ENCODE measurements at regions not wholly inside any gene's neighbourhood (a gene's known extent, or its start where the extent isn't known, plus 50 kb on each side); places are given as distances from the start of the nearest gene placed in this dataset.

DNA sequence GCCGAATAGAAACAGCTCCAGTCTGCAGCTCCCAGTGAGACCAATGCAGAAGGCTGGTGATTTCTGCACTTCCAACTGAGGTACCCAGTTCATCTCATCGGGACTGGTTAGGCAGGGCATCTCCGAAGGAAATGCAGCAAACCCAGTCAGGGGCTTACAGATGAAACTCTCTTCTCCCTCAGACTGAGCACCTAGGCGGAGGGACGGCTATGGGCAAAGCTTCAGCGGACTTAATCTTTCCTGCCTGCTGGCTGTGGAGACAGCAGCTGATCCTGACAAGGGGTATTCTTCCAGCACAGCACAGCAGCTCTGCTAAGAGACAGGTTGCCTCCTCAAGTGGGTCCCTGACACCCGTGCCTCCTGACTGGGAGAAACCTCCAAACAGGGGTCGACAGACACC is 330.9 kb downstream of the DNAH5 start:
- Mint-ChIP-seq H3K27me3 (no peaks in the 10 kb centered on the region), H3K27ac (no peak overlapping the region), H3K4me1 (no peaks in the 10 kb centered on the region), H3K4me3 (no peak overlapping the region), H3K36me3 (no peaks in the 10 kb centered on the region), H3K9me3 (peaks cover 21 to 23% (median 22%) of the 10 kb centered on the region in 3 donors)
- no peaks in the 10 kb centered on the region for H3K9me3 ChIP-seq
- no peaks in the 10 kb centered on the region for H3K36me3 ChIP-seq (ENCODE audit: control insufficient read depth in 2 of 2, extremely low read depth in 1 of 2, insufficient read depth in 1 of 2, low read length in 1 of 2)
- H3K27ac ChIP-seq (ENCODE audit: low read length) = no peak overlapping the region
- DNase-seq (no peak), ATAC-seq (replicated peaks in 1 of 4) (no peak)
- WGBS (ENCODE audit: insufficient coverage) = 90% methylated on average over 6 of the region's 8 CpGs
- H3K4me3 ChIP-seq (ENCODE audit: control insufficient read depth in 1 of 2, extremely low read depth in 1 of 2, low read length in 1 of 2) = no peak overlapping the region
- no peaks in the 10 kb centered on the region for H3K27me3 ChIP-seq (replicated peaks in 1 of 2; ENCODE audit: control insufficient read depth in 2 of 2, extremely low read depth in 1 of 2, insufficient read depth in 2 of 2, low read length in 1 of 2)
- ChIA-PET POLR2A (no interaction called here), CTCF (no interaction called here)
- no peaks in the 10 kb centered on the region for H3K4me1 ChIP-seq (ENCODE audit: control insufficient read depth in 1 of 2, extremely low read depth in 1 of 2, insufficient read depth in 2 of 2, low read length in 2 of 2)

DNA sequence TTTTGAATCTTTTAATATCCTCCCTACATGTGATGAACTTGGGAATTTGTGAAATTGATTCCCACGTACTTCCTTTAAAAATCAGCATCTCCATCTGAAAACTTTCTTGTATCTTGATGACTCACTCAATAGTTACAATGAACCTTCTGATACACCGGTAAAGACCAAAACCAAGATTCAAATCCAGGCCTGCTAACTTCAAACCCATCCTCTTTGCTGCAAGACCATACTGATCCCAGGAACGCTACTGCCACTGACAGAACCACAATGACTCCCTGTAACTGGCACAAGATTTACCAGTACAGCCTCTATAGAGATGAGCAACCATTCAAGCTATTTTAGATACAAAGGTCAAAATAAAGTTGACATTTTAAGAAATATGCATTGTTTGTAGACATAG is 332.9 kb downstream of the DNAH5 start:
- H3K4me3 Mint-ChIP-seq = no peak overlapping the region
- no peaks in the 10 kb centered on the region for H3K27me3 Mint-ChIP-seq
- Histone ChIP-seq H3K36me3 (ENCODE audit: control insufficient read depth in 2 of 2, extremely low read depth in 1 of 2, insufficient read depth in 1 of 2, low read length in 1 of 2) (no peaks in the 10 kb centered on the region), H3K9me3 (no peaks in the 10 kb centered on the region), H3K27ac (ENCODE audit: low read length) (no peak overlapping the region), H3K4me1 (ENCODE audit: control insufficient read depth in 1 of 2, extremely low read depth in 1 of 2, insufficient read depth in 2 of 2, low read length in 2 of 2) (no peaks in the 10 kb centered on the region), H3K27me3 (replicated peaks in 1 of 2; ENCODE audit: control insufficient read depth in 2 of 2, extremely low read depth in 1 of 2, insufficient read depth in 2 of 2, low read length in 1 of 2) (no peaks in the 10 kb centered on the region), H3K4me3 (ENCODE audit: control insufficient read depth in 1 of 2, extremely low read depth in 1 of 2, low read length in 1 of 2) (no peak overlapping the region)
- ATAC-seq (replicated peaks in 1 of 4) (no peak), DNase-seq (no peak)
- H3K27ac Mint-ChIP-seq = no peak overlapping the region
- POLR2A ChIA-PET = no interaction called here
- peaks cover 12 to 27% (median 16%) of the 10 kb centered on the region in 3 donors for H3K9me3 Mint-ChIP-seq
- CTCF ChIA-PET = no interaction called here
- no peaks in the 10 kb centered on the region for H3K36me3 Mint-ChIP-seq
- 90% methylated on average over 1 of the region's 3 CpGs for WGBS (ENCODE audit: insufficient coverage)
- no peaks in the 10 kb centered on the region for H3K4me1 Mint-ChIP-seq

DNA sequence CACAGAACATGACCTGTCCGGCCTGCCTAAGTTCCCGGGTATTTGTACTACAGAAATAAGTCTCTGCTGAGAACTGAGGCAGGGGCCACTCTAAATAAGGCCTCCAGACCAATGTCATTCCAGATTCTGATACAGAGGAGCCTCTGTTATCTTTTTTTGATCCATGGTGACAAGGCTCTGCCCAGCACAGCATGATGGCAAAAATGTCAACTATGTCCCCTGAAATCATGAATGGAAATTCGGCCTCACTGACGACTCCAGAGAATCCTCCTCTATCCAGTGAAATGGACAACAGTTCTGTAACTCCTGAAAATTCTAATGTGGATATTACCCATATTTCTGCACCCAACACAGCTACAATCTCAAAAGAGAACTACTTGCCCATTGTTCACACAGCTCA is 335.0 kb downstream of the DNAH5 start:
- H3K9me3 Mint-ChIP-seq = peaks cover 2 to 15% (median 6%) of the 10 kb centered on the region in 3 donors

DNA sequence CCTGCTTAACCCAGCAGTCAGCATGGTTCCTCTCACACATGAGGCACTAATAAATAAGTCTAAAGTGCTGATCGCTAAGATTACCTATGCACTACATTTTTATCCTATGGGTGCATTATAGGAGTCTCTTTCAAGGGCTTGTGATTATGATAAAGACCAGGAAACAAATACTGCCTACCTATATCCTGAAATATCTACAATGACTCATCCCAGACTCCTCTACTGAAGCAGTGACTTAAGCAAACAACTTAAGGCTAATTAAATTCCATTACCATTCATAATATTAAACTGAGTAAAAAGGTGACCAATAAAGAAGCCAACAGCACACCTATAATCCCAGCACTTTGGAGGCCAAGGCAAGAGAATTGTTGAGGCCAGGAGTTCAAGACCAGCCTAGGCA is 338.4 kb downstream of the DNAH5 start:
- no peaks in the 10 kb centered on the region for H3K27me3 Mint-ChIP-seq
- CTCF ChIA-PET = interaction anchor here in 1 of 2 donors (0.7 kb wide), 1 partner anchor 9 kb away, joined by 3 read pairs; no protein-coding TSS in a partner anchor

More for the DNA sequence above, 335.0 kb downstream of the DNAH5 start:
- no peak overlapping the region for H3K27ac ChIP-seq (ENCODE audit: low read length)
- no peaks in the 10 kb centered on the region for H3K27me3 ChIP-seq (replicated peaks in 1 of 2; ENCODE audit: control insufficient read depth in 2 of 2, extremely low read depth in 1 of 2, insufficient read depth in 2 of 2, low read length in 1 of 2)
- ChIA-PET POLR2A (no interaction called here), CTCF (no interaction called here)
- ATAC-seq (replicated peaks in 1 of 4) = no peak
- Mint-ChIP-seq H3K27me3 (no peaks in the 10 kb centered on the region), H3K4me1 (no peaks in the 10 kb centered on the region), H3K36me3 (no peaks in the 10 kb centered on the region), H3K4me3 (no peak overlapping the region), H3K27ac (no peak overlapping the region)
- H3K4me3 ChIP-seq (ENCODE audit: control insufficient read depth in 1 of 2, extremely low read depth in 1 of 2, low read length in 1 of 2) = no peak overlapping the region
- H3K4me1 ChIP-seq (ENCODE audit: control insufficient read depth in 1 of 2, extremely low read depth in 1 of 2, insufficient read depth in 2 of 2, low read length in 2 of 2) = no peaks in the 10 kb centered on the region
- WGBS (ENCODE audit: insufficient coverage) = 79% methylated on average over 4 of the region's 4 CpGs
- no peaks in the 10 kb centered on the region for H3K36me3 ChIP-seq (ENCODE audit: control insufficient read depth in 2 of 2, extremely low read depth in 1 of 2, insufficient read depth in 1 of 2, low read length in 1 of 2)
- no peak for DNase-seq
- no peaks in the 10 kb centered on the region for H3K9me3 ChIP-seq

DNA sequence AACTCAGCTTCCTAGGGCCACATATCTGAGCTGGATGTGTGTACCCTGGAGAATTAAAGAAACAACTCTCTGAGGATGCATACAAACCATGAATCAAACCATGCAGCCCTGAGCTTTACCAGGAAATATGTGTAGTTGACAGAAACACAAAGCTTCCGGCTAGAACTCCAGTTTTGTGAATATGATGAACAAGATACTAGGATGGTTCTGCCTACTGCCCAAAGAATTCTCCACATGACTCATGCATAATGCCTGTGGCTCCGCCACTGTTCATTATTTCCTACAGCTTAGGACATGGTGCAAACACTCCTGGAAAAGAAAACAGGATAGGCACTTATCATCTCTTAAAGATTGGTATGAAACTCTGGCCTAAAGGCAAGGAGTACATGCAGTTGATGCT is 343.4 kb downstream of the DNAH5 start:
- Histone ChIP-seq H3K36me3 (ENCODE audit: control insufficient read depth in 2 of 2, extremely low read depth in 1 of 2, insufficient read depth in 1 of 2, low read length in 1 of 2) (no peaks in the 10 kb centered on the region), H3K27me3 (replicated peaks in 1 of 2; ENCODE audit: control insufficient read depth in 2 of 2, extremely low read depth in 1 of 2, insufficient read depth in 2 of 2, low read length in 1 of 2) (no peaks in the 10 kb centered on the region), H3K4me3 (ENCODE audit: control insufficient read depth in 1 of 2, extremely low read depth in 1 of 2, low read length in 1 of 2) (no peak overlapping the region), H3K27ac (ENCODE audit: low read length) (no peak overlapping the region), H3K9me3 (no peaks in the 10 kb centered on the region), H3K4me1 (ENCODE audit: control insufficient read depth in 1 of 2, extremely low read depth in 1 of 2, insufficient read depth in 2 of 2, low read length in 2 of 2) (no peaks in the 10 kb centered on the region)
- no CpG with 5 or more reads among the region's 2 CpGs for WGBS (ENCODE audit: insufficient coverage)
- Mint-ChIP-seq H3K27me3 (no peaks in the 10 kb centered on the region), H3K9me3 (peaks cover 7 to 17% (median 9%) of the 10 kb centered on the region in 3 donors), H3K4me3 (no peak overlapping the region), H3K27ac (no peak overlapping the region), H3K36me3 (no peaks in the 10 kb centered on the region), H3K4me1 (no peaks in the 10 kb centered on the region)
- CTCF ChIA-PET = no interaction called here
- no peak for DNase-seq
- POLR2A ChIA-PET = no interaction called here
- no peak for ATAC-seq (replicated peaks in 1 of 4)

More for the DNA sequence above, 338.4 kb downstream of the DNAH5 start:
- no peaks in the 10 kb centered on the region for H3K27me3 ChIP-seq (replicated peaks in 1 of 2; ENCODE audit: control insufficient read depth in 2 of 2, extremely low read depth in 1 of 2, insufficient read depth in 2 of 2, low read length in 1 of 2)
- no peaks in the 10 kb centered on the region for H3K9me3 ChIP-seq
- POLR2A ChIA-PET = no interaction called here
- Mint-ChIP-seq H3K9me3 (peaks cover 0 to 5% (median 2%) of the 10 kb centered on the region in 3 donors), H3K4me3 (no peak overlapping the region), H3K27ac (no peak overlapping the region), H3K36me3 (no peaks in the 10 kb centered on the region), H3K4me1 (no peaks in the 10 kb centered on the region)
- H3K27ac ChIP-seq (ENCODE audit: low read length) = no peak overlapping the region
- H3K36me3 ChIP-seq (ENCODE audit: control insufficient read depth in 2 of 2, extremely low read depth in 1 of 2, insufficient read depth in 1 of 2, low read length in 1 of 2) = no peaks in the 10 kb centered on the region
- no peak for ATAC-seq (replicated peaks in 1 of 4)
- DNase-seq = no peak
- H3K4me3 ChIP-seq (ENCODE audit: control insufficient read depth in 1 of 2, extremely low read depth in 1 of 2, low read length in 1 of 2) = no peak overlapping the region
- no peaks in the 10 kb centered on the region for H3K4me1 ChIP-seq (ENCODE audit: control insufficient read depth in 1 of 2, extremely low read depth in 1 of 2, insufficient read depth in 2 of 2, low read length in 2 of 2)
- no CpG with 5 or more reads among the region's 1 CpG for WGBS (ENCODE audit: insufficient coverage)

DNA sequence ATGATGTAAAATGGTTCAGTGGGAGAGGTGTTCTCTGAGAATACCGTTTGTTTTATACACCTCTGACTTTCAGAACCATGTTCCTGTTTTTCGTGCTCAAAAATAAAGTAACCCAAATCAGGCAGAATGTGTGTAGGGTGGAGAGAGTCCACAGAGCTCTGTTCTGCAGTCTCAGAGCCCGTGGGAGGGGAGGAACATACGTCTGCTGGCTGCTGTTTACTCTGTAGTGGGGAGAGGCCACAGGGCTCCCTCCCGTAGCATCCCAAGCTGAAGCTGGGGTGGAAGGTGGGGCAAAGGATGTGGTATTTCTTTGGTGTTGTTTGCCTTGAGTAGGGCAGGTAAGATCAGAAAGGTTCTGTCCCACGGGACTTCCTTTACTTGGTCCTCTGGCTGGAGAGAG is 348.5 kb downstream of the DNAH5 start:
- no peaks in the 10 kb centered on the region for H3K4me1 Mint-ChIP-seq
- no peak overlapping the region for H3K4me3 Mint-ChIP-seq
- CTCF ChIA-PET = no interaction called here
- Histone ChIP-seq H3K9me3 (no peaks in the 10 kb centered on the region), H3K36me3 (ENCODE audit: control insufficient read depth in 2 of 2, extremely low read depth in 1 of 2, insufficient read depth in 1 of 2, low read length in 1 of 2) (no peaks in the 10 kb centered on the region), H3K4me1 (ENCODE audit: control insufficient read depth in 1 of 2, extremely low read depth in 1 of 2, insufficient read depth in 2 of 2, low read length in 2 of 2) (no peaks in the 10 kb centered on the region), H3K4me3 (ENCODE audit: control insufficient read depth in 1 of 2, extremely low read depth in 1 of 2, low read length in 1 of 2) (no peak overlapping the region), H3K27me3 (replicated peaks in 1 of 2; ENCODE audit: control insufficient read depth in 2 of 2, extremely low read depth in 1 of 2, insufficient read depth in 2 of 2, low read length in 1 of 2) (no peaks in the 10 kb centered on the region), H3K27ac (ENCODE audit: low read length) (no peak overlapping the region)
- WGBS (ENCODE audit: insufficient coverage) = 40% methylated on average over 4 of the region's 6 CpGs
- H3K36me3 Mint-ChIP-seq = no peaks in the 10 kb centered on the region
- no peaks in the 10 kb centered on the region for H3K27me3 Mint-ChIP-seq
- ATAC-seq (replicated peaks in 1 of 4) = no peak
- H3K27ac Mint-ChIP-seq = no peak overlapping the region
- DNase-seq = no peak
- H3K9me3 Mint-ChIP-seq = peaks cover 12 to 27% (median 21%) of the 10 kb centered on the region in 3 donors
- POLR2A ChIA-PET = no interaction called here

DNA sequence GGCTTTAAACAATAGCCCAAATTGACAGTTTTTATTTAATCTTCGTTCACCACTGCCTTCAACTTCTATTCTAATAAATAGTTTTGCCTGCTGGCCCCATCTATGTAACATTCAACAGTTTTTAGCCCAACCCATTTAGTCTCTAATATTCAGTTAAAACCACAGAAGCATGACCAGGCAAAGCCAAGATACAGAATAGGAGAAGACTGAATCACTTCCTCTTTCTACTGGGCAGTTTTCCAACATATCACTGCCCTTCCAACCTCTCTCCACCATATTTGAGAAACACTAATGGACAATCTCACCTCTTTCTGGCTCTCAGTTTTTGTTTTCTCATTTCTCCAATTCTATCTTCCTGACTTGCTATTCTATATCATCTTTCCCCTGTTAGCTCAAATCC is 352.9 kb downstream of the DNAH5 start:
- peaks cover 8 to 17% (median 14%) of the 10 kb centered on the region in 3 donors for H3K9me3 Mint-ChIP-seq
- H3K27ac Mint-ChIP-seq = no peak overlapping the region
- no peaks in the 10 kb centered on the region for H3K36me3 Mint-ChIP-seq
- DNase-seq (no peak), ATAC-seq (replicated peaks in 1 of 4) (no peak)
- no peak overlapping the region for H3K4me3 ChIP-seq (ENCODE audit: control insufficient read depth in 1 of 2, extremely low read depth in 1 of 2, low read length in 1 of 2)
- no peaks in the 10 kb centered on the region for H3K27me3 Mint-ChIP-seq
- no peaks in the 10 kb centered on the region for H3K36me3 ChIP-seq (ENCODE audit: control insufficient read depth in 2 of 2, extremely low read depth in 1 of 2, insufficient read depth in 1 of 2, low read length in 1 of 2)
- CTCF ChIA-PET = no interaction called here
- no peaks in the 10 kb centered on the region for H3K9me3 ChIP-seq
- POLR2A ChIA-PET = no interaction called here
- H3K27me3 ChIP-seq (replicated peaks in 1 of 2; ENCODE audit: control insufficient read depth in 2 of 2, extremely low read depth in 1 of 2, insufficient read depth in 2 of 2, low read length in 1 of 2) = no peaks in the 10 kb centered on the region
- no peak overlapping the region for H3K4me3 Mint-ChIP-seq
- 17% methylated on average over 1 of the region's 1 CpG for WGBS (ENCODE audit: insufficient coverage)
- no peaks in the 10 kb centered on the region for H3K4me1 Mint-ChIP-seq
- no peak overlapping the region for H3K27ac ChIP-seq (ENCODE audit: low read length)
- H3K4me1 ChIP-seq (ENCODE audit: control insufficient read depth in 1 of 2, extremely low read depth in 1 of 2, insufficient read depth in 2 of 2, low read length in 2 of 2) = no peaks in the 10 kb centered on the region
